Chondrocyte (in vitro differentiated cells): ENCODE measurements at regions not wholly inside any gene's neighbourhood (a gene's known extent, or its start where the extent isn't known, plus 50 kb on each side); places are given as distances from the start of the nearest gene placed in this dataset.
A peak's percentile ranks its signal among the peaks of the same experiment; 100 is the strongest.

Source experiments
- DNase-seq: peaks from one replicate; pipeline ENCODE4 v3.0.0; 2021; ENCODE audit warnings: mixed read lengths, low spot score
- H3K27ac Mint-ChIP-seq: one replicate; pipeline ENCODE4 v1.8.0; 2021; ENCODE audit warnings: mild to moderate bottlenecking, moderate library complexity, mixed read lengths; ENCODE audit not compliant: unreplicated experiment
- H3K27me3 Mint-ChIP-seq: 2 replicates; pipeline ENCODE4 v1.8.0; 2021; ENCODE audit warnings: low read depth, mixed read lengths
- H3K36me3 Mint-ChIP-seq: 2 replicates; pipeline ENCODE4 v1.8.0; 2021; ENCODE audit warnings: low read depth, mixed read lengths
- H3K4me1 Mint-ChIP-seq: 2 replicates; pipeline ENCODE4 v1.8.0; 2021; ENCODE audit warnings: low read depth, mild to moderate bottlenecking, mixed read lengths
- H3K4me3 Mint-ChIP-seq: one replicate; pipeline ENCODE4 v1.8.0; 2021; ENCODE audit warnings: mild to moderate bottlenecking, moderate library complexity, mixed read lengths; ENCODE audit not compliant: unreplicated experiment
- H3K9me3 Mint-ChIP-seq: 2 replicates; pipeline ENCODE4 v1.8.0; 2021; ENCODE audit warnings: low read depth, mixed read lengths
- CTCF ChIP-seq: fragments of 200-600 bp; sonication (generic); IDR thresholded peaks from 2 replicates; pipeline ENCODE4 v1.5.0; 2021; ENCODE audit warnings: antibody characterized with exemption, mild to moderate bottlenecking, moderate library complexity

DNA sequence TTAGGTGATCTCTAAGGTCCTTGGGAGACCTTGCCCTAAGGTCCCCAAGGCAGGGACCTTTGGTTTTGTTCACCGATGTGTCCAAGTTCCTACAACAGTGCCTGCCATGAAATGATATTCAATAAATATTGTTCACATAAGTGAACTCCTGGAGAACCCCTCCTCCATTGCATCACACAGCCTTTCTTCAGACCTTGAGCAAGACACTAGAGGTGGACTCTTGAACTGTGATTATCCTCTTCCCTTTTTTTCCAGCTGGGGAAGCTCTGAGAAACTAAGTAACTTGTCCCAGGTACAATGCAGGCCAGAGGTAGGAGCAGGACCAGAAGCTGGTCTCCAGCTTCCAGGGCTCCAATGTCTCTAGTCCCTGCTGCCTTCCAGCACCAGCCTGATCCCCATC is 76.6 kb upstream of the LMO1 start:
- no peak for TF ChIP-seq CTCF
- no peak for DNase-seq
- H3K27ac Mint-ChIP-seq = no peak overlapping the region
- no peaks in the 10 kb centered on the region for H3K9me3 Mint-ChIP-seq
- no peaks in the 10 kb centered on the region for H3K4me1 Mint-ChIP-seq
- H3K4me3 Mint-ChIP-seq = no peak overlapping the region
- peaks cover 10% of the 10 kb centered on the region for H3K27me3 Mint-ChIP-seq
- no peaks in the 10 kb centered on the region for H3K36me3 Mint-ChIP-seq

DNA sequence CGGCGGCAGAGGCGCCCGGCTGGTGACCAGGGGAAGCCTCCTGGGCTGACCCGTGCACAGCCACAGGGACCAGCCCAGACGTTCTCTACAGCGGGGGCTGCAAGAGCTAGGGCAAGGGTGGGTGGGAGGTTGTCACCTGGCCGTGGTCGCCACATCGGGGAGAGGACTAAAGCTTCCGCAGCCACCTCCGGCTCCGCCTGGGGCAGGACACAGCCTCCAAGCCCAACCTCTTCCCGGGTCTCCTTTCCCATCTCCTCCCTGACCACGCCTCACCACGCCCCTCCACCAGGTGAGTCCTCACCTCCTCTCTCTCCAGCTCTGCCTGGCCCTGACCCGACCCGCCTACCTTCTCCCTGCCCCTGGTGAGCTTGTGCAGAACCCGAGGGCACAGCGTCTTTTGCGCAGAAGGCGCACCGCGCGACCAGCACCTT is 75.9 kb upstream of the LMO1 start:
- H3K27ac Mint-ChIP-seq = no peak overlapping the region
- H3K27me3 Mint-ChIP-seq = peaks cover 7% of the 10 kb centered on the region
- H3K4me1 Mint-ChIP-seq = no peaks in the 10 kb centered on the region
- no peaks in the 10 kb centered on the region for H3K9me3 Mint-ChIP-seq
- no peak for DNase-seq
- no peaks in the 10 kb centered on the region for H3K36me3 Mint-ChIP-seq
- no peak overlapping the region for H3K4me3 Mint-ChIP-seq
- no peak for TF ChIP-seq CTCF

DNA sequence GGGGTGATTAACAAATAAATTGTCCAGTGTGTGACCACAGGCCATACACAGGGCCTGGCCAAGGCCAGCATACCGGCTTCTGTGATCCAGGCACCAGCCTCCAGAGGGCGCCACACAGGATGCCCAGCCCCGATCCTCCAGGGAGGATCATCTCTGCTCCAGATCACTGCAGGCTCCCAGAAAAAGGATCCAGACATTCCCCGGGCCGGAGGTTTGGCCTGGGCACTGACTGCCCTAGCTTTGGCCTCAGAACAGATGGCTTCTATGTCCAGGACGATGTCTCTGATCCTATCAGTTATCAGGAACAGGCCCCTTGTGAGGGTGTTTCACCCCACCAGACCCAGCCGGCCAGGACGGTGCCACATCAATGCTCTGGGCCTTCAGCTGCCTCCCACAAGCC is 74.5 kb upstream of the LMO1 start:
- Mint-ChIP-seq H3K36me3 (no peaks in the 10 kb centered on the region), H3K27ac (no peak overlapping the region), H3K4me1 (no peaks in the 10 kb centered on the region), H3K9me3 (no peaks in the 10 kb centered on the region), H3K27me3 (peaks cover 5% of the 10 kb centered on the region), H3K4me3 (no peak overlapping the region)
- DNase-seq = no peak
- TF ChIP-seq CTCF = peak; percentile 82

DNA sequence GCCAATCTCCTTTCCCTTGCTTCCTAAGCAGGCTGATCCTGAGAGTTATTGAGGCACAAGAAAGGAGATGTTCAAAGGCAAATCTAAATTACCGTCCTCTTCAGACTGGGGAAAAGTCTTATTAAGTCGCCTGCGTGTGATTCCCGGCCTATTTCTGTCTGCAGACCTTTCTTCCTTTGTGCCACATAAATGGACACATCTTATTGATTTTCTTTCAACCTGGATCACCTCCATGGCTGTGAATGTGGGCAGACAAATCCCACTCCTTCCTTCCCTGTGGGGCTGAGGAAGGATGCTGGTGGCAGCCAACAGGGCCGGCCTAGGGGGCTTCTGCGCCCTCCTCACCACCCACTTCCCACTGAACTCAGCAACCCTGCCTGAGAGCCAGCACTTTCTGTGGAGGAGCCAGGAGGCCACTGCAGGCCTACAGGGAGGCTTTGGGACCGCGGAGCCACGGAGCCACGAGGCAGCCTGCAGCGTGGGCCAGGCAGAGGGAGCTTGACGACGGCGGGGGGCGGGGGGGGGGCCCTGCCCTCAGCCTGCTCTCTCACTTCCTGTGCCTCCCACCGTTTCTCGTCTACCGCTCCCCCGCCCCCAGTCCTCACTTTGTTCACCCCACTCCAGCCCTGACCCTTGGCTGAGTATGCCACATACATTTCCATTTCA is 73.6 kb upstream of the LMO1 start:
- Mint-ChIP-seq H3K27ac (no peak overlapping the region), H3K27me3 (peaks cover 5% of the 10 kb centered on the region), H3K9me3 (no peaks in the 10 kb centered on the region), H3K36me3 (no peaks in the 10 kb centered on the region), H3K4me1 (no peaks in the 10 kb centered on the region), H3K4me3 (no peak overlapping the region)
- no peak for TF ChIP-seq CTCF
- no peak for DNase-seq

DNA sequence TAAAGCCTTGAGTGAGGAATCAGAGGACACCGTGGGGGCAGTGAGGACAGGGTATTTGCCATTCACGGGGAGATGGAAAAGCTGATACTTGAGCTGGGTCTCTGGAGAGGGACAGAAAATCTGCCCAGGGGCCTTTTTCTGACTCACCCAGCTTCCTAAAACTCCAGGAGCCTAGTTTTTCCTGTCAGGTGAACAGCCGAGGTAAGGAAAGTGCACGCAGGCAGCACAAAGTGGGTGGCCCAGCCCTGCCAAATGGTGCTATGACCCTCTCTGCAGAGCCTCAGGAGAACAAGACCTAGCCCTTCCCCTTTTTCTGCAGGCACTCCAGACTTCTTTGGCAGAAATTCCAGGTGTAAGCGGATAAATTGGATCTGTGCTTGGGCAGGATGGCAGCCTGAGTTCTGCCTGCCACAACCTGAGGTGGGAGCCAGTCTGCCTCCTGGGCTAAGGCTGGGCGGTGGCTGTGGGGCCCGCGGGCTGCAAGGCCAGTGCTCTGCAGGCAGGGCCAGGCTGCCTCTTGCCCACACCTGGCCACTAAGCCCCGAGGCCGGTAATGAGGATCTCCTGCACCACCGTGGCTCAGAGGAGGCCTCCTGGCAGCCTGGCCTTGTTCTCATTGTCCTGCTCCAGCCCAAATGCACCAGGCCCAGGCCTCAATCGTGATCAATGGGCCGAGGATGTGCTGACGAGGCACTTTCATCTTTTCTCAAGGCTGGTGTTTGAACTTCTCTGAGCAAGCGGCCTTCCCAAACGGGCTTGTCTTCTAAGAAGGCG is 72.9 kb upstream of the LMO1 start:
- DNase-seq = no peak
- no peak overlapping the region for H3K27ac Mint-ChIP-seq
- no peaks in the 10 kb centered on the region for H3K36me3 Mint-ChIP-seq
- H3K27me3 Mint-ChIP-seq = no peaks in the 10 kb centered on the region
- TF ChIP-seq CTCF = no peak
- H3K4me3 Mint-ChIP-seq = no peak overlapping the region
- H3K4me1 Mint-ChIP-seq = no peaks in the 10 kb centered on the region
- H3K9me3 Mint-ChIP-seq = no peaks in the 10 kb centered on the region
